WTC11 (cell line): ENCODE measurements at regions not wholly inside any gene's neighbourhood (a gene's known extent, or its start where the extent isn't known, plus 50 kb on each side); places are given as distances from the start of the nearest gene placed in this dataset.

ENCODE experiments used
- ESRRA ChIP-seq: sonication (generic); formaldehyde crosslinking; IDR thresholded peaks from 2 replicates; pipeline ENCODE4 v1.8.1; 2022; ENCODE audit warnings: mild to moderate bottlenecking, missing genetic modification reagents, borderline replicate concordance
- MXD4 ChIP-seq: fragments of 250-450 bp; sonication (Bioruptor Pico); IDR thresholded peaks from 2 replicates; pipeline ENCODE4 v1.8.0; 2021; ENCODE audit warnings: mild to moderate bottlenecking, moderate library complexity, borderline replicate concordance
- NFE2L1 ChIP-seq: sonication (generic); formaldehyde crosslinking; IDR thresholded peaks from 2 replicates; pipeline ENCODE4 v1.8.1; 2023; ENCODE audit warnings: missing genetic modification reagents
- ZNF138 ChIP-seq: sonication (generic); formaldehyde crosslinking; conservative IDR thresholded peaks from 2 replicates; pipeline ENCODE4 v1.8.1; 2022; ENCODE audit warnings: mild to moderate bottlenecking, moderate library complexity, missing genetic modification reagents
- TF ChIP-seq, protein P1 (sequence below): fragments of 200-600 bp; IDR thresholded peaks from 2 replicates; pipeline ENCODE4 v1.8.0; 2022; ENCODE audit warnings: antibody characterized with exemption
- TF ChIP-seq, protein P2 (sequence below): fragments of 250-450 bp; sonication (Bioruptor Pico); IDR thresholded peaks from 2 replicates; pipeline ENCODE4 v2.1.2; 2022; ENCODE audit warnings: mild to moderate bottlenecking, moderate library complexity
- TF ChIP-seq, protein P3 (sequence below): sonication (generic); formaldehyde crosslinking; IDR thresholded peaks from 2 replicates; pipeline ENCODE4 v1.8.0; 2022; ENCODE audit warnings: mild to moderate bottlenecking, missing genetic modification reagents

DNA sequence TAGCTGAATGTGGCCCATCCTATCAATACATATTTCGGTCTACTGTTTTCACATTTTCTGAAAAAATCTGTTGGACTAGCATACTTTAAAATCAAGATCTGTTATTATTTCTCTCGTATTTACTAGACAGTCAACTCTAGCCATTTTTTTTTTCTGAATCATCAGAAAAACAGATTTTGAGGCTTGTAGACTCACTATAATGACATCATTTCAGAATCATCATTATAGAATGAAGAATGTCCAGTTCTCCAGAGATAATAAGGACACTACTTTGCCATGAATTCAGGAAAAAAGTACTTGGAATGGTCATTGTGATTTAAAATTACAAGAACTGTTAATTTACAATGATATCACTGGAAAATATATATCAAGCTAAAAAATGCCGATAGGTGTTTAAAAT is 589.8 kb downstream of the KCNH5 start:
- TF ChIP-seq, protein P1, sequence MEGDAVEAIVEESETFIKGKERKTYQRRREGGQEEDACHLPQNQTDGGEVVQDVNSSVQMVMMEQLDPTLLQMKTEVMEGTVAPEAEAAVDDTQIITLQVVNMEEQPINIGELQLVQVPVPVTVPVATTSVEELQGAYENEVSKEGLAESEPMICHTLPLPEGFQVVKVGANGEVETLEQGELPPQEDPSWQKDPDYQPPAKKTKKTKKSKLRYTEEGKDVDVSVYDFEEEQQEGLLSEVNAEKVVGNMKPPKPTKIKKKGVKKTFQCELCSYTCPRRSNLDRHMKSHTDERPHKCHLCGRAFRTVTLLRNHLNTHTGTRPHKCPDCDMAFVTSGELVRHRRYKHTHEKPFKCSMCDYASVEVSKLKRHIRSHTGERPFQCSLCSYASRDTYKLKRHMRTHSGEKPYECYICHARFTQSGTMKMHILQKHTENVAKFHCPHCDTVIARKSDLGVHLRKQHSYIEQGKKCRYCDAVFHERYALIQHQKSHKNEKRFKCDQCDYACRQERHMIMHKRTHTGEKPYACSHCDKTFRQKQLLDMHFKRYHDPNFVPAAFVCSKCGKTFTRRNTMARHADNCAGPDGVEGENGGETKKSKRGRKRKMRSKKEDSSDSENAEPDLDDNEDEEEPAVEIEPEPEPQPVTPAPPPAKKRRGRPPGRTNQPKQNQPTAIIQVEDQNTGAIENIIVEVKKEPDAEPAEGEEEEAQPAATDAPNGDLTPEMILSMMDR, result no peak
- TF ChIP-seq NFE2L1 (CRISPR knock-in tag), result no peak
- TF ChIP-seq ESRRA (CRISPR knock-in tag), result no peak
- TF ChIP-seq, protein P2, sequence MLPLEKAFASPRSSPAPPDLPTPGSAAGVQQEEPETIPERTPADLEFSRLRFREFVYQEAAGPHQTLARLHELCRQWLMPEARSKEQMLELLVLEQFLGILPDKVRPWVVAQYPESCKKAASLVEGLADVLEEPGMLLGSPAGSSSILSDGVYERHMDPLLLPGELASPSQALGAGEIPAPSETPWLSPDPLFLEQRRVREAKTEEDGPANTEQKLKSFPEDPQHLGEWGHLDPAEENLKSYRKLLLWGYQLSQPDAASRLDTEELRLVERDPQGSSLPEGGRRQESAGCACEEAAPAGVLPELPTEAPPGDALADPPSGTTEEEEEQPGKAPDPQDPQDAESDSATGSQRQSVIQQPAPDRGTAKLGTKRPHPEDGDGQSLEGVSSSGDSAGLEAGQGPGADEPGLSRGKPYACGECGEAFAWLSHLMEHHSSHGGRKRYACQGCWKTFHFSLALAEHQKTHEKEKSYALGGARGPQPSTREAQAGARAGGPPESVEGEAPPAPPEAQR, result no peak
- TF ChIP-seq ZNF138 (CRISPR knock-in tag), result no peak
- no peak for TF ChIP-seq MXD4 (CRISPR knock-in tag)
- TF ChIP-seq, protein P3, sequence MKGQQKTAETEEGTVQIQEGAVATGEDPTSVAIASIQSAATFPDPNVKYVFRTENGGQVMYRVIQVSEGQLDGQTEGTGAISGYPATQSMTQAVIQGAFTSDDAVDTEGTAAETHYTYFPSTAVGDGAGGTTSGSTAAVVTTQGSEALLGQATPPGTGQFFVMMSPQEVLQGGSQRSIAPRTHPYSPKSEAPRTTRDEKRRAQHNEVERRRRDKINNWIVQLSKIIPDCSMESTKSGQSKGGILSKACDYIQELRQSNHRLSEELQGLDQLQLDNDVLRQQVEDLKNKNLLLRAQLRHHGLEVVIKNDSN (CRISPR knock-in tag), result no peak
